GM13977 (cell line): ENCODE measurements at regions not wholly inside any gene's neighbourhood (a gene's known extent, or its start where the extent isn't known, plus 50 kb on each side); places are given as distances from the start of the nearest gene placed in this dataset.

Experiments used
- DNase-seq: peaks from one replicate; pipeline ENCODE4 v3.0.0; 2012; ENCODE audit warnings: low spot score
- CTCF ChIP-seq: IDR thresholded peaks from 2 replicates; pipeline ENCODE4 v1.5.1; 2012; ENCODE audit warnings: mild to moderate bottlenecking, control low read depth; ENCODE audit not compliant: insufficient read depth; ENCODE audit errors: extremely low read depth, missing control alignments
- in situ Hi-C: fragments of 300-500 bp; cut with MboI; formaldehyde crosslinking; loops from one replicate; pipeline ENCODE4 v1.12.0; 2022; ENCODE audit warnings: low sequenced_read_pairs, low pct_unique_long_range_greater_than_20kb, mixed read lengths, inconsistent platforms; ENCODE audit not compliant: unreplicated experiment

DNA sequence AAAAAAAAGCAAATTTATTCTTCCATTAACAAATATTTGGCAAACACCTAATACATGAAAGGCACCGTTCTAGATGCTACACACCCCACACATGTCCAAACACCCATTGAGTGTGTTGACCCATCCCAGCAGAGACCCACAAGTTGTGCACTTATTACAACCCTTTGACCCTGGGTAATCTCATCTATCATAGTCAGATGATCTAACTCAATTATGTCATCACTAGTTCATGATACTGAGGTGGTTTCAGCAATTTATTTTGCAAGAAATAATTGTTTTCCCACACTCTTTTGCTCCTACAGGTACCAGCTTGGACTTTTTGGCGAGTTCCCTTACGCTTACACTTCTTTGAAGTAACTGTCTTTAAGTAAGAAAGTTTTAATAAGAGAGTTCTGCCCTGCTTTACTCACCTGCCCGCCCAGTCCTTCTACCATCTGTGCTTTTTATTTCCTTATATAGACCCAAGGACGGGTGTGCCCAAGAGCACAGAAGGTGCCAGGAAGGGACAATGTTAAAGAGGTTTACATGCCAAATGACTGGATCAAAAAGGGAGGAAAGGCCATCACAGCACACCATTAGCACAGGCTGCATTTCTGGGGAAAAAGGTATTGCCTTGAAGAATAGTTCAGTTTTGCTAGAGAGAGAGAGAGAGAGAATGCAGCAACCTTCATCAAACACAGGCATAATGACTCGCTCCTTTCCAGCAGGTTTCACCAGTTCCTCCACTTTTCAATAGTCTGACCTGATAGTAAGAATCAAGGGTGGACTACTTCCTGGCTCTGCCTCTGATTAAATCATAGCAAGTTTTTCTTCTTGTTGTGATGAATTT lies 54.5 kb upstream of the ATP11B start:
- in situ Hi-C loops, result no loop called here
- TF ChIP-seq CTCF, result no peak
- DNase-seq, result no peak

- TF ChIP-seq CTCF, result no peak
- DNase-seq, result no peak
- in situ Hi-C loops, result no loop called here
These were observed 53.7 kb upstream of the ATP11B start for GRCh38 chr3:182739619-182740018.

- no peak for DNase-seq
- TF ChIP-seq CTCF, result no peak
- in situ Hi-C loops, result no loop called here
These were observed 52.6 kb upstream of the ATP11B start for GRCh38 chr3:182740710-182741109.

DNA sequence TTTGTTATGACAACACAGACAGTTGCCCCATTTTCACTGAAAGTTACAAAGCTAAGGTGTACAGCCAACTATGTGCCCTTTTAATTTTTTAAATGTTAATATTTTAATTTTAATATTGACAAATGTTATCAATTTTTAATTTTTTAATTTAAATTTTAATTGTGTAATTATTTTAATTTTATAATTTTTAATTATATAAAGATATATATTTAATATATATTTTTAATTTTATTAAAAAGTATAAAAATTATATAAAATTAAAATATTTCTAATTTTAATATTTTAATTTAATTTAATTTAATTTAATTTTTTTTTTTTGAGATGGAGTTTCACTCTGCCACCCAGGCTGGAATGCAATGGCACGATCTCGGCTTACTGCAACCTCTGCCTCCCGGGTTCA lies 52.1 kb upstream of the ATP11B start:
- no peak for TF ChIP-seq CTCF
- no peak for DNase-seq
- in situ Hi-C loops, result no loop called here
